ENCODE measurements at regions not wholly inside any gene's neighbourhood (a gene's known extent, or its start where the extent isn't known, plus 50 kb on each side); places are given as distances from the start of the nearest gene placed in this dataset.

DNA sequence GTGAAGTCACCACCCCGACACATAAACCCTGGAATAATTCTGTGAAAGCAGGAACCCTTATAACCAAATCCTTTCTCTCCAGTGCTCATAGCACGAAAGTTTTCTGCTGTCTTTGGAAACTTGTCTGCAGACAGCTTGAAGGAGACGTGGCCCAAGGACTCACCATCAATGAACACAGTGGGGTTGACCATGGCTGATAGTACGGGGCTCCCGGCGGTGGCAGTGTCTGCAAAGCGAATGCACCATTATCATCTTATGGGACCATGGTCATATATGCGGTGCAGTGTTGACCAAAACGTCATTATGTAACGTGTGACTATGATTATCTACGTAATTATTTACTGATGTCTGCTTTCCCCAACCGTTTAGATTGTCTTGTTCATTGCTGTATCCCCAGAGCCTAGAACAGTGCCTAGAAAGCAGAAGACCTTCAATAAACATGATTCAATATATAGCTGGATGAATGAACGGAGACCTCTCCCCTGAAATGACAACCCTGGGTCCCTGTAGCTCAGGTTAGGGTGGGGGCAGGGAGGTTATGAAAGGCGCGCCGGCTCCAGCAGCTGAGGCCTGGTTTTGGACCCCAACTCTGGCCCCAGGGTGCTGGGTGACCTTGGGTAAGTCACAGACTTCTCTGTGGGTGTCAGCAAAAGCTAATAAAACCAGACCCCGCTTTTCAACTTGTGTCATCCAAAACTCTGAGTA lies 128.4 kb upstream of the ZBTB40 start:
- ChIA-PET CTCF (no interaction called here), POLR2A (ENCODE audit: unreplicated experiment) (no interaction called here)
- Histone ChIP-seq H3K36me3 (ENCODE audit: low read depth) (no peaks in the 10 kb centered on the region), H3K9me3 (ENCODE audit: insufficient read depth, low read depth) (no peaks in the 10 kb centered on the region), H3K4me2 (no peak overlapping the region), H3K27me3 (ENCODE audit: insufficient read depth, low read depth) (no peaks in the 10 kb centered on the region), H3K79me2 (ENCODE audit: low read depth) (no peaks in the 10 kb centered on the region), H3K4me1 (replicated peaks; ENCODE audit: insufficient read depth) (no peaks in the 10 kb centered on the region), H3K4me3 (no peak overlapping the region), H2AFZ (no peak overlapping the region), H4K20me1 (ENCODE audit: insufficient read depth) (no peaks in the 10 kb centered on the region), H3F3A (ENCODE audit: insufficient read depth, low read depth) (no peaks in the 10 kb centered on the region), H3K27ac (no peak overlapping the region), H3K9me2 (ENCODE audit: insufficient read depth) (no peaks in the 10 kb centered on the region)
- no peak for TF ChIP-seq EZH2 (IDR thresholded peaks at IDR 0.05; ENCODE audit: low read depth)
- TF ChIP-seq, protein P1, sequence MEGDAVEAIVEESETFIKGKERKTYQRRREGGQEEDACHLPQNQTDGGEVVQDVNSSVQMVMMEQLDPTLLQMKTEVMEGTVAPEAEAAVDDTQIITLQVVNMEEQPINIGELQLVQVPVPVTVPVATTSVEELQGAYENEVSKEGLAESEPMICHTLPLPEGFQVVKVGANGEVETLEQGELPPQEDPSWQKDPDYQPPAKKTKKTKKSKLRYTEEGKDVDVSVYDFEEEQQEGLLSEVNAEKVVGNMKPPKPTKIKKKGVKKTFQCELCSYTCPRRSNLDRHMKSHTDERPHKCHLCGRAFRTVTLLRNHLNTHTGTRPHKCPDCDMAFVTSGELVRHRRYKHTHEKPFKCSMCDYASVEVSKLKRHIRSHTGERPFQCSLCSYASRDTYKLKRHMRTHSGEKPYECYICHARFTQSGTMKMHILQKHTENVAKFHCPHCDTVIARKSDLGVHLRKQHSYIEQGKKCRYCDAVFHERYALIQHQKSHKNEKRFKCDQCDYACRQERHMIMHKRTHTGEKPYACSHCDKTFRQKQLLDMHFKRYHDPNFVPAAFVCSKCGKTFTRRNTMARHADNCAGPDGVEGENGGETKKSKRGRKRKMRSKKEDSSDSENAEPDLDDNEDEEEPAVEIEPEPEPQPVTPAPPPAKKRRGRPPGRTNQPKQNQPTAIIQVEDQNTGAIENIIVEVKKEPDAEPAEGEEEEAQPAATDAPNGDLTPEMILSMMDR (conservative IDR thresholded peaks at IDR 0.05) = no peak
- no TSS peak for BruUV-seq (replicated peaks)
- no peak for DNase-seq
- intact Hi-C loops (cut with micrococcal nuclease; ENCODE audit: unreplicated experiment) = no loop called here

DNA sequence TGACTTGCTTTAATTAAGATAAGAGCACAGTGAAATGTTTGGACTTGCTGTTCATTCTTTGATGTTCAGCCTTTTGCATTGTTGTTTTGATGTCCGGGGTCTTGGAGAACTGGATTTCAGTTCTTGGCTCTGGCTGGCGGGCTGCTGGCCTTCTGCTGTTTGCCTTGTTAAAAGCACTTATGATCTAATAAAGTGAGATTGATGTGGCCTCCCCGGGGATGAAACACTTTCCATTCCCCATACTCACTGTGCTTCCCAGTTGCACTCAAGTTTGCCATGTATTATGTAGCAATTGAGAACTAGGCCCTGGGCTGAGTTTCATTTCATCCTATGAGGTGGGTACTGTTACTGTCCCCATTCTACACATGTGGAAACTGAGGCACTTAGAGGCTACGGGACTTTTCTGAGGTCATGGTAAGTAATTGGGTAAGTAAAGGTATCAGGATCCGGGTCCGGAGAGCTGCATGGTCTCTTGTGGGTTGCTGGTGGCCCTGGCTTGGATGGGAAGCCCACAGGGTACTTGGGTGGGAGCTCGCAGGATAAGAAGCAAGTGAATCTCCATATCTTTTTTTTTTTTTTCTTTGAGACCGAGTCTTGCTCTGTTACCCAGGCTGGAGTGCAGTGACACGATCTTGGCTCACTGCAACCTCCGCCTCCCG lies 127.7 kb upstream of the ZBTB40 start:
- TF ChIP-seq, protein P1 (conservative IDR thresholded peaks at IDR 0.05) = no peak
- TF ChIP-seq EZH2 (IDR thresholded peaks at IDR 0.05; ENCODE audit: low read depth) = no peak
- H3K27ac ChIP-seq = no peak overlapping the region

DNA sequence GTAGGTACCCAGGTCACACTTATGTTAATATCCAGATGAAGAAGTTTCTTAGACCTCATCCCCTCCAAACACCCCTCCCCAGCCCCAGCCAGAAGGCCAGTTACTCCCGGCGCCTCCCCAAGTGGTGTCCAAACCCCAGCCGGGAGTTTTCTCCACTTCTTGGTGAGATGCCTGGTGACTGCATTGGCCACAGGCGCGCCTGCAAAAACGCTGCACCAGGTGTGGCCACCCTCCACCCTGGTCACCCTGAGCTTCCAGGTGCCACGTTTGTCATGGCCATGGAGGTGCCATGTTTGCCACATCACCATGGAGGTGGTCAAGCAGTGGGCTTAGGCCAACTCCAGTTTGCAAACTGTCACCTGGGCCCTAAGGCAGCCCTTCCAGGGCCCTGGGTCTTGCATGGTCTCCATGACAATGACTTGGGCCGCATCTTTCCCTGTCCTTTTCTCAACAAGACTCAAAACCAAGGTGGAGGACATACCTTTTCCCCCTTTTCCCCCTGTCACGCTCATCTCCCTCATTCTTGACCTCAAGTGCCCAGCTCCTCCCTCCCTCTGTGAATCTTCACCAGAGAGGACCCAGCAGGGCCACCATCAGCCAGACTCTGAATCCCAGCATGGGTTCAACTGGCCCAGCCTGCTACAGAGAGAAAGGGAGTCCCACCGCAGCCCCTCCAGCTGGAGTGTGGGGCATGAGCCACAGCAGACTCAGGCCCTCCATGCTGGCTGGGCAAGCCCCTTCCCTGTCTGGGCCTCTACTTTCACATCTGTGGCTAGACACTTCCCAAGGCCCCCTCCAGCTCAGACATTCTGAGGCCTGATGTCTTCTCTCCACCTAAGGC lies 125.9 kb upstream of the ZBTB40 start:
- Histone ChIP-seq H3K27ac (no peak overlapping the region), H3K4me2 (no peak overlapping the region), H3K4me1 (replicated peaks; ENCODE audit: insufficient read depth) (no peaks in the 10 kb centered on the region), H2AFZ (no peak overlapping the region), H3F3A (ENCODE audit: insufficient read depth, low read depth) (no peaks in the 10 kb centered on the region), H3K9me3 (ENCODE audit: insufficient read depth, low read depth) (no peaks in the 10 kb centered on the region), H3K9me2 (ENCODE audit: insufficient read depth) (no peaks in the 10 kb centered on the region), H3K27me3 (ENCODE audit: insufficient read depth, low read depth) (no peaks in the 10 kb centered on the region), H4K20me1 (ENCODE audit: insufficient read depth) (no peaks in the 10 kb centered on the region), H3K79me2 (ENCODE audit: low read depth) (no peaks in the 10 kb centered on the region), H3K4me3 (no peak overlapping the region), H3K36me3 (ENCODE audit: low read depth) (no peaks in the 10 kb centered on the region)
- no peak for TF ChIP-seq EZH2 (IDR thresholded peaks at IDR 0.05; ENCODE audit: low read depth)
- TF ChIP-seq, protein P1 (conservative IDR thresholded peaks at IDR 0.05) = no peak
- DNase-seq = no peak
- POLR2A ChIA-PET (ENCODE audit: unreplicated experiment) = no interaction called here
- CTCF ChIA-PET = no interaction called here
- intact Hi-C loops (cut with micrococcal nuclease; ENCODE audit: unreplicated experiment) = no loop called here
- BruUV-seq (replicated peaks) = no TSS peak

More for the DNA sequence above, 127.7 kb upstream of the ZBTB40 start:
- Histone ChIP-seq H3K4me3 (no peak overlapping the region), H3K4me1 (replicated peaks; ENCODE audit: insufficient read depth) (no peaks in the 10 kb centered on the region), H3F3A (ENCODE audit: insufficient read depth, low read depth) (no peaks in the 10 kb centered on the region), H3K27me3 (ENCODE audit: insufficient read depth, low read depth) (no peaks in the 10 kb centered on the region), H4K20me1 (ENCODE audit: insufficient read depth) (no peaks in the 10 kb centered on the region), H3K4me2 (no peak overlapping the region), H2AFZ (no peak overlapping the region), H3K9me2 (ENCODE audit: insufficient read depth) (no peaks in the 10 kb centered on the region), H3K79me2 (ENCODE audit: low read depth) (no peaks in the 10 kb centered on the region), H3K36me3 (ENCODE audit: low read depth) (no peaks in the 10 kb centered on the region), H3K9me3 (ENCODE audit: insufficient read depth, low read depth) (no peaks in the 10 kb centered on the region)
- no TSS peak for BruUV-seq (replicated peaks)
- POLR2A ChIA-PET (ENCODE audit: unreplicated experiment) = no interaction called here
- CTCF ChIA-PET = no interaction called here
- intact Hi-C loops (cut with micrococcal nuclease; ENCODE audit: unreplicated experiment) = no loop called here
- no peak for DNase-seq

Measured in PC-9 (cell line).